HepG2 (cell line): ENCODE measurements at regions not wholly inside any gene's neighbourhood (a gene's known extent, or its start where the extent isn't known, plus 50 kb on each side); places are given as distances from the start of the nearest gene placed in this dataset.

Experiments used
- ARHGAP35 ChIP-seq: sonication (generic); formaldehyde crosslinking; IDR thresholded peaks from 2 replicates; pipeline ENCODE4 v1.9.0; 2022; ENCODE audit warnings: mild to moderate bottlenecking, inconsistent platforms, moderate library complexity, missing genetic modification reagents, borderline replicate concordance
- EZH2 ChIP-seq: conservative IDR thresholded peaks from 2 replicates; pipeline ENCODE4 v1.6.1; 2012; ENCODE audit warnings: mild to moderate bottlenecking, low read depth, low read length, moderate library complexity
- FOXK1 ChIP-seq: sonication (generic); formaldehyde crosslinking; IDR thresholded peaks from 2 replicates; pipeline ENCODE4 v1.4.0; 2020; ENCODE audit warnings: low read depth, missing genetic modification reagents, borderline replicate concordance
- HDAC1 ChIP-seq: sonication (generic); formaldehyde crosslinking; IDR thresholded peaks from 2 replicates; pipeline ENCODE4 v1.5.1; 2020; ENCODE audit warnings: mild to moderate bottlenecking, missing genetic modification reagents
- POLR2AphosphoS2 ChIP-seq: IDR thresholded peaks from 2 replicates; pipeline ENCODE4 v1.6.1; 2011; ENCODE audit warnings: low read depth, low read length, improper control_type of control experiment
- TBX2 ChIP-seq: sonication (generic); formaldehyde crosslinking; IDR thresholded peaks from 2 replicates; pipeline ENCODE4 v1.5.0; 2020; ENCODE audit warnings: missing genetic modification reagents, mild to moderate bottlenecking, borderline replicate concordance
- YY1 ChIP-seq: IDR thresholded peaks from 2 replicates; pipeline ENCODE4 v1.6.1; 2011; ENCODE audit warnings: low read length, low read depth, moderate library complexity, mild to moderate bottlenecking; ENCODE audit not compliant: insufficient read depth, insufficient replicate concordance
- ZMYM2 ChIP-seq: sonication (generic); formaldehyde crosslinking; IDR thresholded peaks from 2 replicates; pipeline ENCODE4 v1.8.0; 2022; ENCODE audit warnings: mild to moderate bottlenecking, missing genetic modification reagents
- ZNF121 ChIP-seq: sonication (generic); formaldehyde crosslinking; IDR thresholded peaks from 2 replicates; pipeline ENCODE4 v1.5.0; 2020; ENCODE audit warnings: mild to moderate bottlenecking, missing genetic modification reagents
- ZNF766 ChIP-seq: sonication (generic); formaldehyde crosslinking; IDR thresholded peaks from 2 replicates; pipeline ENCODE4 v1.5.0; 2020; ENCODE audit warnings: missing genetic modification reagents, borderline replicate concordance

GRCh38 chr2:134002921-134003320 lies 251.0 kb upstream of the MGAT5 start:
- TF ChIP-seq ZNF121 (CRISPR knock-in tag) (no peak), POLR2AphosphoS2 (no peak), EZH2 (no peak), ZNF766 (no peak), TBX2 (CRISPR knock-in tag) (no peak), FOXK1 (no peak), ARHGAP35 (CRISPR knock-in tag) (no peak), HDAC1 (CRISPR knock-in tag) (no peak), YY1 (no peak), ZMYM2 (CRISPR knock-in tag) (no peak)
